Urothelium cell line (cell line): ENCODE measurements at regions not wholly inside any gene's neighbourhood (a gene's known extent, or its start where the extent isn't known, plus 50 kb on each side); places are given as distances from the start of the nearest gene placed in this dataset.
"Not testable (repeated sequence)": the region's sequence is repeated elsewhere in the genome, so short reads cannot be mapped to it uniquely, and the experiment has no call there.

Source experiments
- DNase-seq: peaks from one replicate; pipeline ENCODE4 v3.0.0; 2011; ENCODE audit warnings: low spot score, mixed read lengths
- FAIRE-seq: peaks from 2 replicates; lab custom pipeline; 2011; peaks lifted over from hg19 to GRCh38; lab: Jason Lieb, UNC

DNA sequence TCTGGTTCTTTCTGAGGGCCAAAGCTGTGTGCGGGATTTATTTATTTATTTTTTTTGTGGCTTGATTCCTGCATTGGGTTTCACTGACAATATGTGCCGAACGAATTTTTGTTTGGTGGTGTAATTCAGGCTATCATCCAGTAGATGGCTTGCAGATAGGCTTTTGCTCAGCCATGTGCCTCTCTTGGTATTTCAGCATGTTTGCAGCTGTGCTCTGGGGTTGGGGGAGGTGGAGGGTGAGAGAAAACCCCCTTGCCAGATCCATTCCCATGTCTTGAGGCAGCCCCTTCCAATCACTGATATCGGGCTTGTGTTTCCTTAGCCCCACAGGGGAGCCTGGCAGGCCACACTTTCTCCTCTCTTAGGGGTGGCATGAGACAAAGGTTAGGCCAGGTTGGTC lies 302.4 kb downstream of the PTGER3 start:
- FAIRE-seq (no peak), DNase-seq (no peak)

DNA sequence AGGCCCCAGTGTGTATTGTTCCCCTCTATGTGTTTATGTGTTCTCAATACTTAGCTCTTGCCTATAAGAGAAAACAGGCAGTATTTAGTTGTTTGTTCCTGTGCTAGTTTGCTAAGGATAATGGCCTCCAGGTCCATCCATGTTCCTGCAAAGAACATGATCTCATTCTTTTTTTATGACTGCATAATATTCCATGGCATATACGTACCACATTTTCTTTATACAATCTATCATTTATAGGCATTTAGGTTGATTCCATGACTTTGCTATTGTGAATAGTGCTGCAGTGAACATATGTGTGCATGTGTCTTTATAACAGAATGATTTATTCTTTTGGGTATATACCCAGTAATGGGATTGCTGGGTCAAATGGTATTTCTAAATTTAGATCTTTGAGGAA lies 301.6 kb downstream of the PTGER3 start:
- FAIRE-seq, DNase-seq: not testable (repeated sequence)

DNA sequence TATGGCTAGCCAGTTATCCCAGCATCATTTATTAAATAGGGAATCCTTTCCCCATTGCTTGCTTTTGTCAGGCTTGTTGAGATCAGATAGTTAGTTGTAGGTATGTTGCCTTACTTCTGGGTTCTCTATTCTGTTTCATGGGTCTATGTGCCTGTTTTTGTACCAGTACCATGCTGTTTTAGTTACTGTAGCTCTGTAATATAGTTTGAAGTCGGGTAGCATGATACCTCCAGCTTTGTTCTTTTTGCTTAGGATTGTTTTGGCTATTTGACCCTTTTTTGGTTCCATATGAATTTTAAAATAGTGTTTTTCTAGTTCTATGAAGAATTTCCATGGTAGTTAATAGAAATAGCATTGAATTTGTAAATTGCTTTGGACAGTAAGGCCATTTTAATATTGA lies 300.5 kb downstream of the PTGER3 start:
- not testable (repeated sequence) for FAIRE-seq, DNase-seq

DNA sequence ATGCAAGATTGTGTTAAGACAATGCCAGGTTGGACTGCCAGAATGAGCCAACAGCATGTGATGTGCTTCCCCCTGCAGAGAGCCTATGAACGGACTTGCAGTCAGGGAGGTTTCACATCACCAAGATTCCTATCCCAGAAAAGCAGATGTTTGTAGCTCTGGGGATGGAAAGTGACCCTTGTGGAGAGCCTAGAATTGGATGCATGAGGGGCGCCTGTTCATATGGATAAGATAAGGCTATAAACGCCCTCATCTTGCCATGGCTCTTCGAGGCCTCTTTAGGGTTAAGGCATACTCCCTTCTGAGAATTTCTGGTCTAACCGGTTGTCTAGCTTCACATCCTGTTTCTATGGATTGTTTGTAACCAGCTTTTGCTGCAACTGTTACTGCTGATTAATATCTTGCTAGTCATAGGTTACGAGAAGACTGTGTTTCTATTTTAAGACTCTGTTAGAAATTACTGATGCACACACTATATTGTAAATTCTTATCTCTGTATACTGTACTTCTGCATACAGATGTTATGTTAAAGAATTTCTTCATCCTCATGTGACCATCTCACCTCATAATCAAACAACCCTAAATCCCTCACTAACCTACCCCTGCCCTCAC lies 295.8 kb downstream of the PTGER3 start:
- FAIRE-seq, DNase-seq: not testable (repeated sequence)

DNA sequence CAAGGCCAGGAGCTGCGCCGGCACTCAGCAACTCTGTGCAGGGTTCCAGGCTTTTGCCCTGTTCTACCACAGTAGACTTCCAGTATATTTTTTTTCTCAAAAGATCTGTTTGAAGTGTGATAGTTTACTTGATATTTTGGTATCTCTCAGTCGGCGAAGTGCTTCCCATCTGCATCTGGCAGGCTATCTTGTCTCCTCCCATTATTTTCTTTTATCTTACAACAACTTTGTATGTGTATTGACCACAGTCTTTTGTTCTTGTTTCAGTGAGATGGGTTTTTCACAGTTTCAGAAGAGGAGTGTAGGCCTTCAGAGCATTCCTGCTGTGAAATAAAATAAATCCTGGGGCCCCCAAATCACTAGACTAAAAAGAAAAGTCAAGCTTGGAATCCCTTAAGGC lies 292.9 kb downstream of the PTGER3 start:
- no peak for DNase-seq
- no peak for FAIRE-seq

DNA sequence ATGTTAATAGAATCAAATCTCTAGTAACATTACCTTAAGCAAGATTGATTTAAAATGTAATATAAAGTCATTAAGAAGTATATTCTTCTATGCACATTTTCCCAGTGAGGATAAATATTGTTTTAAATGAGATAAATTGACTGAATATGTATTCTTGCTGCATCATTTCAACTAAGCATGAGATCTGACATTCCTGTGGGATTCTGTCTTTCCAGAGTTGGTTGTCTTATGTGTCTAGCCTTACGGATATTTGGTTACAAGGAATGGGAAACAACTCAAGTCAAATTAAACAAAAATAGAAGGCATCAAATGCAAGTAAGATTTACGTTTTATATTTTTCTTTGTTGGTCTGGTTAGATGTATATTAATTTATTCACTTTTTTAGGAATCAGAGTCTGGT lies 287.5 kb downstream of the PTGER3 start:
- no peak for DNase-seq
- no peak for FAIRE-seq

DNA sequence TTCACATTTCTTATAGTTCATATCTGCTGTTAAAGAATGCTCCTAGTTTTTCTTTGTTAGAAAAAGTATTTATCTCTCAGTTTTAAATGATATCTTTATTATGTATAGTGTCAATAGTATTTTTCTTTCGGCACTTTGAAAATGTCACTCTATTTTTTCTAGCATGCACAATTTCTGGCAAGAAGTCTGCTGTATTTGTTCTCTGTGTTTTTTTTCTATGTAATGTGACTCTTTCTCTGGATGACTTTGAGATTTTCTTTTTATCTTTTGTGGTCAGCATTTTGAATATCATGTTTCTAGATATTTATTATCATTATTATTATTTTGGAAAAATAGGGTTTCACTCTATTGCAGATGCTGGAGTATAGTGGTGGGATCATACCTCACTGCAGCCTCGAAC lies 285.2 kb downstream of the PTGER3 start:
- DNase-seq = no peak
- FAIRE-seq = no peak

DNA sequence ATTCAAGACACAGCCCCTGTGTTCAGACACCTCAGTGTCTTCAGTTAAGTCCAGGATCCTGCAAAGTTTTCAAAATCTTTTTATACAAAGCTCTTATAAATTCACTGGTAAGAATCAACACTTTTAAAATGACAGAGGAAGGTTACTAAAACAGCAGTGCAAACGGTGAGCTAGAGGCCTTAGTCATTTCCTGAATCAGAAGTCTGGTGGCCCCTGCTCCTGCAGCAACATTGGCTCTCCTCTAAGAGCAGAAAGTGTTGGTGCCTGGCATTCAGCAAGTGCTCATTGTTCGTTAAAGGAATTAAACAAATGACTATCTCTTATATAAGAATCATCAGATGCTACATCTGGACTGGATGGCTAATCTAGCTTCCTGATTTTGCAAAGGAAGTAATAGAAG lies 282.9 kb downstream of the PTGER3 start:
- FAIRE-seq (no peak), DNase-seq (no peak)

DNA sequence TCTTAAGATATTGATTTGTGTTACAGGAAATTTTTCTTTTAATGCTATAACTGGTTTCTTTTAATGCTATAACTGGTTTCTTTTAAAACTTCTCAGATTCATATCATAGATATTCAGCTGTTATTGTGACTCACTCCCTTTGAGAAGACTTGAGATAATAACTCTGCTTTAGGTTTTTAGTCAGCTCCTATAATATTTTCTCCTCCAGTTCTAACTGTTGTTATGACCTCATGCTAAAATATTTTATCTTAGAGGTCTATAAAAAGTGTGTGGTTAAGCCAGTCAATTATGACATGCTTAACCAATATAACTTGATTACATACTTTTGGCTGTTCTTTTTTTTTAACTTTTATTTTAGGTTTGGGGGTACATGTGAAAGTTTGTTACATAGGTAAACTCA lies 280.2 kb downstream of the PTGER3 start:
- DNase-seq = no peak
- FAIRE-seq = no peak

DNA sequence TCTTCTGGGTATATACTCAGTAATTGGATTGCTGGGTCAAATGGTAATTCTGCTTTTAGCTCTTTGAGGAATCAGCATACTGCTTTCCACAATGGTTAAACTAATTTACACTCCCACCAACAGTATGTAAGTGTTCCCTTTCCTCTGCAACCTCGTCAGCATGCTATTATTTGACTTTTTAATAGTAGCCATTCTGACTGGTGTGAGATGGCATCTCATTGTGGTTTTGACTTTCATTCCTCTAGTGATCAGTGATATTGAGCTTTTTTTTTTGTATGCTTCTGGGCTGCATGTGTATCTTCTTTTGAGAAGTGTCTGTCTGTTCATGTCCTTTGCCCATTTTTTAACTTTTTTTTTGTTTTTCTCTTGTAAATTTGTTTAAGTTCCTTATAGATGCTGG lies 279.4 kb downstream of the PTGER3 start:
- FAIRE-seq (no peak), DNase-seq (no peak)

DNA sequence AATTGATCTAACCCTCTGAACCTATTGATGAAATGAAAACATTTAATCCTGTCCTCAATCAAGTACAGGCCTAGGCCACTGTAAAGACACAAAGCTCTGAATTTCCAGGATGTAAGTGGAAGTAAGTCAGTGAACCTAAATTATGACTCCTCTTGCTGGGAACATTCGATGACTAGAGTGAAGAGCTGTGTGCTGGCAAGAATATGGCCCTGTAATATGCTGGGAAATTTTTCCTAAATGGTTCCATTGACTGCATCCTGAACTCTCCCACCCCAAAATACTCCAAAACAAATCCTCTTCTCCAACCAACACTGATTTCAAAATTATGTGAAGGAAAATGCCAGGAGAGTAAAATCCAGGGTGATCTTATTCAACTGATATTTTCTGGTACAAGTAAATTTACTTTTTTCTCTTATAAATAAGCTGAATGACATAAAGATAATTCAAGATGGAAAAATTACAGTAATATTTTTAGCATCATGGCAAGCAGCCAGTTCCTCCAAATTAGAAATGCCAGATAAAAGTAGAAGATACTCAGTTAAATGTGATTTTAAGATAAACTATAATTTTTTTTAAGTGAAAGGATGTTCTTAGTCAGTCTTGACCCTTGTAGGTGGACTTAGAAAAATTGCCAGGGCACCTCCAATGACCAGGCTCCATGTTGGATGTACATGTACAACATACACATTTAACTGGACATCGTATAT lies 269.4 kb downstream of the PTGER3 start:
- DNase-seq = no peak
- FAIRE-seq = no peak

DNA sequence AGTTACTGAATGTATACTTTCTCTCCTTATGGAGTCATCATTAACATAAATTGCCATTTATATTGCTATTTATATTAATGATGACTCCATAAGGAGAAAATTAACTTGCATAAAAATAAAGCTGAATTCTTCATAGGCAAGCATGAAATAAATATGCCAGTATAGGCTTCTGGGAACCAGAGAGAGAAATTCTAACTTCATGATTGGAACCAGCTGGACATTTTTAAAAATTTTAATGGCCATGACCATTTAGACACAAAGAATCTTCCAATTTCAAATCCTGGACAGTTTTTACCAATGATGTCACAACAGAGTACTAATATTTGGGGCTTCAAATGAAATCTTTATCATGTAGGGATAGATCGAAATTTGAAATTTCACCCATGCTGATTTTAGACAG lies 268.7 kb downstream of the PTGER3 start:
- DNase-seq = no peak
- FAIRE-seq = no peak

DNA sequence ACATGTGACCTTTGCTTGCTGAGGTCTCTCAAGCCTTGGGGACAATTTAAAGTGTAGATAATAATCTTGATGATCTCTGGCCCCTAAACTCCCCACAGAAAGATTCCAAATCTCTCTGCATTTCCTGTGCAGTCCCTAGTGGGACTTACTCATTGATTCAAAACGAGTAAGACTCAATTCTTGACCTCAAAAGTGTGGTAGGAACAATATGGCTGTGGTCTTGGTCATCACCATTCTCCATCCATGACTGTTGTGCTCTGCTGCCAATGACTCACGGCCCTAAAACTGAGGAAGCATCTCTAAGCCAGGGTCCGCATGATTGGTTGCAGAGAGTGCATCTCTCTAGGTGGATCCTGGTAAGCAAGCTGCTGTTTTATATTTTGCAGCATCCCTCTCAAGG lies 268.0 kb downstream of the PTGER3 start:
- no peak for FAIRE-seq
- DNase-seq = peak; percentile 16

DNA sequence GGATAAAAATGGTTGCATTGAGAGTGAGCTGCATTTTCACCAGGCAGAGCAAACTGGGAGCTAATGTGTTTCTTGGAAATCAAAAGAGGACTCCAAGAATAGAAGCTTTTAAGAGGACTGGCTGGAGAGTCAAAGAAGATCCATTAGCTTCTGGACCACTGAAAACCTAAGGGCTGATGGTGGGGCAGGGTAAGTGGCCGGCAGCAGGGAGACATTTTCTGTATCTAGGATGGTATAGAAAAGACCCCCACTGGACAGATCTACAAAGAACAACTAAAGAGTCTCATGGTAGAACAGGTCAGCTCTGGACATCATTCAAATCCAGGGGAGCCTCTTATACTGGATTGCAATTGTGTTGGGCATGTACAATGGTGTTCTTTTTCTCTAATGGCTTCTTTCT lies 262.3 kb downstream of the PTGER3 start:
- FAIRE-seq = no peak

DNA sequence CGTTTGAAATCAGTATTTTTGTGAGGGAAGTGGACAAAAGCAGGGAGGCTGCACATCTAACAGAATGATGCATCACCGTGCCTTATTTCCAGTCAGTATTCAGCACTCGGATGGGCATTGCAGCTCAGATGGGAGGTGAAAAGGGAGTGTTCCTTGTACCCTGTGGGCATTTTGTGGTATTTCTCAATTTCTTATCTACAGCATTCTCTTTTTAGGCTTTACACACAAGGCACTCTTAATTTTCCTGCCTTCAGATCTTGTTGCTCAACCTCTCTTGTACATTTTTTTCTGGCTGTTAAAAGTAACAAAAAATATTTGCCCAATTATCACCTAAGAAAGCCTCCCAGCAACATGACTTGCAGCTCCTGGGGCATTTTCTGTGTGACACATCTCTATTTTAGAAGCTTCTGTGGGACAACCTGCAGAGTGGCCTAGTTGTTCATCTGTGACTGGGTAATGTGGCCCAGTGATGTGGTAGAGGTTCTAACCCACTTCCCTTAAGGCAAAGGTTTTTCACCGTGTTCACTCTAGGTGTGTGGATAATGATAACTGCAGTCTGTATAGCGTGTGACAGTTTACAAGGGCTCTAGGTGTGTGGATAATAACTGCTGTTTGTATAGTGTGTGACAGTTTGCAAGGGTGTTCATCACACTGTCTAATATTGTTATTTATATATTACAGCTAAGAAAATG lies 257.2 kb downstream of the PTGER3 start:
- FAIRE-seq = no peak
- no peak for DNase-seq

More for the DNA sequence above, 262.3 kb downstream of the PTGER3 start:
- no peak for DNase-seq

DNA sequence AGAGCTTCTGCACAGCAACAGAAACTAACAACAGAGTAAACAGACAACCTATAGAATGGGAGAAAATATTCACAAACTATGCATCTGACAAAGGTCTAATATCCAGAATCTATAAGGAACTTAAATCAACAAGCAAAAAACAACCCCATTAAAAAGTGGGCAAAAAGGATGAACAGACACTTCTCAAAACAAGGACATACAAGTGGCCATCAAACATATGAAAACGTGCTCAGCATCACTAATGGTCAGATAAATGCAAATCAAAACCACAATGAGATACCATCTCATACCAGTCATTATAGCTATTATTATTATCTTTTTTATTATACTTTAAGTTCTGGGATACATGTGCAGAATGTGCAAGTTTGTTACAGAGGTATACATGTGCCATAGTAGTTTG lies 252.6 kb downstream of the PTGER3 start:
- DNase-seq, FAIRE-seq: not testable (repeated sequence)

DNA sequence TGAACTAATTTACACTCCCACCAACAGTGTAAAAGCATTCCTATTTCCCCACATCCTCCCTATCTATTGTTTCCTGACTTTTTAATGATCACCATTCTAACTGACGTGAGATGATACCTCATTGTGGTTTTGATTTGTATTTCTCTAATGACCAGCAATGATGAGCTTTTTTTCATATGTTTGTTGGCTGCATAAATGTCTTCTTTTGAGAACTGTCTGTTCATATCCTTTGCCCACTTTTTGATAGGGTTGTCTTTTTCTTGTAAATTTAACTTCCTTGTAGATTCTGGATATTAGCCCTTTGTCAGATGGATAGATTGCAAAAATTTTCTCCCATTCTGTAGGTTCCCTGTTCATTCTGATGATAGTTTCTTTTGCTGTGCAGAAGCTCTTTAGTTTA lies 251.3 kb downstream of the PTGER3 start:
- not testable (repeated sequence) for DNase-seq, FAIRE-seq

DNA sequence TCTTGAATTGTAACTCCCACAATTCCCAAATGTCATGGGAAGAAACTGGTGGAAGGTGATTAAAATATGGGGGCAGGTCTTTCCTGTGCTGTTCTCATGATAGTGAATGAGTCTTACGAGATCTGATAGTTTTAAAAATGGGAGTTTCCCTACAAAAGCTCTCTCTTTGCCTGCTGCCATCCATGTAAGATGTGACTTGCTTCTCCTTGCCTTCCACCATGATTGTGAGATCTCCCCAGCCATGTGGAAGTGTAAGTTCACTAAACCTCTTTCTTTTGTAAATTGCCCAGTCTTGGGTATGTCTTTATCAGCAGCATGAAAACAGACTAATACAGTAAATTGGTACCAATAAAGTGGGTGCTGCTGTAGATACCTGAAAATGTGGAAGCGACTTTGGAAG lies 245.0 kb downstream of the PTGER3 start:
- DNase-seq = not testable (repeated sequence)

DNA sequence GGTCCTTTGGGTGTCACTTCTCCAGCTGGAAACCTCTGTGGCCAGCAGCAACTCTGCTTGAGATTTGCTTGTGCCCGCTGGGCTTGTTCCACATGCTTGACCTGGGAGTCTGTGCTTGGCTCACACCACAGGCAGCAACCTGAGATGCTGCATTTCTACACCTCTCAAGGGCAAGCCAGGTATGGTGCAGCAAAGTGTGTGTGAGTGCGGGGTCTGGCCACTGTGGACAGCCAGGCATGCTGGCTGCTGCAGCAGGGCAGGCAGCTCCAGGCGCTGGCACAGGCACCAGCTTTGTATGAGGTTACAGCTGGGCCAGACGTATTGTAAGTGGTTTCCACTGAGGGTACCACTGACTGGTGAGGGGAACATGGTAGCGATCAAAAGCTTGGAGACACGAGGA lies 242.0 kb downstream of the PTGER3 start:
- DNase-seq (no peak), FAIRE-seq (no peak)

More for the DNA sequence above, 245.0 kb downstream of the PTGER3 start:
- FAIRE-seq = not testable (repeated sequence)

DNA sequence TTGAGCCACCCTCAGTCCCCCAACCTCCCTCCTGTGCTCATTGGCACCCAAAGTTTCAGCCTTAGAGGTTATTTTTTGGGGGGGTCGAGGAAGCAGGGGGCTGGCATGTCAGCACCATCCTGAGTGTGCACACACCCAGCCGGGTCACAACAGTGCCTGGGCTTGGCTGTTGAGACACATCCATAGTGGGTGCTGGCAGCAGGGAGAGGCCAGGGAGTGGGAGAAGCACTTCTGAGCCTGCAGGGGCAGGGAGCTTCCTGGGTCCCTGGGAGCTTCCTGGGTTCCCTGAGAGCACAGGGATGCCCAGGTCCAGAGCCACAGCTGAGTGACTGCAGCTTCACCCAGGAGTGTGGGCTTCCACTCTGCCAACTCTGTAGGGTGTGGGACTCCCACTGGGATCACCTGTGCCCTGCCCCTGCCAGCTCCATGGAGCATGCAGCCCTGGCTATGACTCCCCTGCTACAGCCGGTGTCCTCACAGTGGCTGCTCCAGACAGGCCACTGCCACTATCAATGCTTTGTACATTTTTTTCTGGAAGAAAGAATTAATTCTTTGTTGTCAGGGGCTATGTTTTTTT lies 240.4 kb downstream of the PTGER3 start:
- FAIRE-seq (no peak), DNase-seq (no peak)

DNA sequence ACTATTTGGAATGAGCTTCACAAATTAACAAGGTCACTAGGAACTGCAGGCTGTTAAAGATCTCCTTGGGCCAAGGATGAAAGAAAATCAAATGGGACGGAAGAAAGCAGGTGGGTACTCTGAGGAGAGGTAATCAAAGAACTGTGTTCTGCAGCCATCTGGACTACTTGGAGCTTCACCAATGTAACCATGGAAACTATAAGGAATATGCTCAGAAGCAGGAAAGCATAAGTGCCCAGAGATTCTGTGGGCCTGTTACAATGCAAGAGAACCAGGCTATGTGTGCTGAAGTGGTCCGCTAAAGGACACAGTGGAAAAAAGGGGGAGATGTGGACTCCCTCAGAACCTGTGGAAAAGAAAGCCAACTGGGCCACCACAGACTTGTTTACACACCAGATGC lies 238.5 kb downstream of the PTGER3 start:
- FAIRE-seq (no peak), DNase-seq (no peak)

DNA sequence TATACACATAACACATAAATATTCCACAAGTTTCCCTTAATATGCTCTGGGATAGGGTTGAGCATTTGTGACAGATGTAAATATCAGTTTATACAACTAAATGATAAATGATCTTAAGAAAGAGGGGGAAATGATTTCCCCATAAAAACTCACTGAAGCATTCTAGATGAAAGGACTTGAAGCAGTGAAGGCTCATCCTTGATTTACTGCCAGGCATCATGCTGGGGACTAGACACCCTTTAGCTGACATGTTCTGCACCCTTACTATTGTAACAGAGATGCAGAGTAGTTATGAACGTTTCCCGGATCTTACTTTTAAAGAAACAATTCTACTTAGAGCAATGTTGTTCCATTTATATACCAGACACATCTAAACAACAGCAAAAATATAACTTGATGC lies 235.8 kb downstream of the PTGER3 start:
- DNase-seq (no peak), FAIRE-seq (no peak)
